HEK293T (cell line): ENCODE measurements at regions not wholly inside any gene's neighbourhood (a gene's known extent, or its start where the extent isn't known, plus 50 kb on each side); places are given as distances from the start of the nearest gene placed in this dataset.

Source experiments
- CTCF ChIA-PET: fragments of 350-600 bp; formaldehyde crosslinking; extraction: SDS; loops from one replicate; lab custom pipeline; 2021; ENCODE audit warnings: antibody characterized with exemption, inconsistent platforms; lab: Yijun Ruan, JAX
- POLR2A ChIA-PET: fragments of 350-600 bp; formaldehyde crosslinking; extraction: SDS; loops from one replicate; lab custom pipeline; 2020; ENCODE audit warnings: antibody characterized with exemption, inconsistent platforms; lab: Yijun Ruan, JAX
- DNase-seq: peaks from one replicate; pipeline ENCODE4 v3.0.0; 2012; ENCODE audit warnings: mixed read lengths; ENCODE audit errors: extremely low spot score
- ARNT ChIP-seq: fragments of 450-650 bp; IDR thresholded peaks from 2 replicates; pipeline ENCODE4 v1.6.1; 2017; ENCODE audit warnings: mild to moderate bottlenecking
- BHLHE40 ChIP-seq: fragments of 450-650 bp; IDR thresholded peaks from 2 replicates; pipeline ENCODE4 v1.6.1; 2016; ENCODE audit warnings: mild to moderate bottlenecking, moderate library complexity, borderline replicate concordance
- CTBP1 ChIP-seq: fragments of 450-650 bp; IDR thresholded peaks from 2 replicates; pipeline ENCODE4 v1.6.1; 2016; ENCODE audit warnings: borderline replicate concordance
- ELF4 ChIP-seq: fragments of 450-650 bp; IDR thresholded peaks from 2 replicates; pipeline ENCODE4 v1.6.1; 2017; ENCODE audit warnings: antibody characterized with exemption
- FOXA1 ChIP-seq: fragments of 450-650 bp; IDR thresholded peaks from 2 replicates; pipeline ENCODE4 v1.6.1; 2016; ENCODE audit warnings: mild to moderate bottlenecking
- FOXK2 ChIP-seq: fragments of 450-650 bp; IDR thresholded peaks from 2 replicates; pipeline ENCODE4 v1.6.1; 2016; ENCODE audit warnings: mild to moderate bottlenecking
- FOXM1 ChIP-seq: fragments of 450-650 bp; IDR thresholded peaks from 2 replicates; pipeline ENCODE4 v1.6.1; 2017; ENCODE audit warnings: mild to moderate bottlenecking, borderline replicate concordance
- HDGF ChIP-seq: fragments of 450-650 bp; IDR thresholded peaks from 2 replicates; pipeline ENCODE4 v1.6.1; 2017; ENCODE audit warnings: antibody characterized with exemption, borderline replicate concordance
- L3MBTL2 ChIP-seq: fragments of 450-650 bp; conservative IDR thresholded peaks from 2 replicates; pipeline ENCODE4 v1.6.1; 2016; ENCODE audit warnings: mild to moderate bottlenecking
- LEF1 ChIP-seq: fragments of 450-650 bp; IDR thresholded peaks from 2 replicates; pipeline ENCODE4 v1.6.1; 2017; ENCODE audit warnings: mild to moderate bottlenecking, borderline replicate concordance
- NFRKB ChIP-seq: fragments of 450-650 bp; IDR thresholded peaks from 2 replicates; pipeline ENCODE4 v1.6.1; 2016; ENCODE audit warnings: mild to moderate bottlenecking, moderate library complexity
- PKNOX1 ChIP-seq: fragments of 450-650 bp; IDR thresholded peaks from 2 replicates; pipeline ENCODE4 v1.6.1; 2016
- SP1 ChIP-seq: fragments of 450-650 bp; IDR thresholded peaks from 2 replicates; pipeline ENCODE4 v1.6.1; 2017
- SUZ12 ChIP-seq: fragments of 450-650 bp; IDR thresholded peaks from 2 replicates; pipeline ENCODE4 v1.6.1; 2016; ENCODE audit warnings: mild to moderate bottlenecking
- TARDBP ChIP-seq: fragments of 450-650 bp; IDR thresholded peaks from 2 replicates; pipeline ENCODE4 v1.6.1; 2016
- ZNF384 ChIP-seq: fragments of 450-650 bp; IDR thresholded peaks from 2 replicates; pipeline ENCODE4 v1.6.1; 2016

DNA sequence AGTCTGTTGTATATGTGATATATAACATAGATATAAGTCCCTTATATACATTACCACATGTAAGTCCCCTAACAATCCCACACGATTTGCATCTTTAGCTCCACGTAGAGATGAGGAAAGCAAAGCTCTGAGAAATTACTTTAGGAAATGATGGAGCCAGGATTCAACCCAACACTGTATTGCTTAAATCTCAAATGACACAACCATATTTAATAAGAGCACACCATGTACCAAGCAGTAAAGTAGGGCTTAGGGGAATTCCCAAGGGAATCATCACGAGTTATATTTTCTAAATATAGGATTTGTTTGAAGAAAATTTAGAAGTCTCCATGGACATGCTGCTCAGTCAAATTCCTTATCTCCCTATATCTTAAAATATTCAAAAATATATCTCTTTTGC, 61.3 kb upstream of the POMP start:
- DNase-seq = no peak
- TF ChIP-seq FOXA1 (no peak), L3MBTL2 (no peak), FOXK2 (no peak), SUZ12 (no peak), ARNT (no peak), CTBP1 (no peak), FOXM1 (no peak), TARDBP (no peak), LEF1 (no peak), PKNOX1 (no peak), HDGF (no peak), SP1 (no peak), ELF4 (no peak), BHLHE40 (no peak)
- ChIA-PET POLR2A (no interaction called here), CTCF (no interaction called here)

DNA sequence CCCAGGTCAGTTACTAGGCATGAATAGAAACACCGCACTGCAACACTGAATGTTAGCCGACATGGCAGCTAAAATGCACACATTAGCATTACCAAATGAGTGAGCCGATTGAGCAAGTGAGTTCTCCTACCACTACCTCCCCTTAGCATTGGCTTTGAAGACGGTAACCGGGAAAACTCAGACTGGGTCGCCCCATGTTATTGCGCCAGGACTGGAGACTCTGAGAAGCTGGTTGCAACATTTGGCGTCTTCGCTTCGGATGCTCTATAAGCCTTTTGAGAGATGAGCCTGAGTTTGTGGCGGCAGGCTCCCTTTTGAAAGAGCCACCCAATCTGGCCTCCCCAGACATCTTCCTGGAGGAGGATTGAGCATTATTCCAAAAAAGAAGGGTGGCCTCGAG, 68.5 kb upstream of the POMP start:
- DNase-seq = no peak
- no peak for TF ChIP-seq ZNF384
- no peak for TF ChIP-seq ELF4
- TF ChIP-seq PKNOX1 = no peak
- ChIA-PET CTCF (no interaction called here), POLR2A (no interaction called here)

GRCh38 chr13:28588296-28588695, 70.6 kb upstream of the POMP start:
- CTCF ChIA-PET = no interaction called here
- no peak for DNase-seq
- no peak for TF ChIP-seq FOXA1
- no peak for TF ChIP-seq TARDBP
- POLR2A ChIA-PET = no interaction called here

DNA sequence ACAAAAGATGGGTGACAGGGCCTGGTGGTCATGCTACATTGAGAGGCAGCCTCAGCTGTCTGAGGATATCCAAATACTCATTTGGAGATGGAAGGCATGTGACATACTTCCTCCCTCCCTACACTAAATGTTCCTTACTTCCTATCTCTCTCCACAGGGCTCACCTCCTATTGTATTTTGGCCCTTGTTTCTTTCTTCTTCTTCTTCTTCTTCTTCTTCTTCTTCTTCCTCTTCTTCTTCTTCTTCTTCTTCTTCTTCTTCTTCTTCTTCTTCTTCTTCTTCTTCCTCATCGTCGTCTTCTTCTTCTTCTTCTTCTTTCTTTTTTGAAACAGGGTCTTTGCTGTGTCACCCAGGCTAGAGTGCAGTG, 71.8 kb upstream of the POMP start:
- TF ChIP-seq FOXA1 = no peak
- TF ChIP-seq CTBP1 = no peak
- no peak for TF ChIP-seq NFRKB
- no peak for TF ChIP-seq FOXM1
- no peak for TF ChIP-seq ZNF384
- TF ChIP-seq SUZ12 = no peak
- TF ChIP-seq L3MBTL2 = no peak
- TF ChIP-seq LEF1 = no peak
- no peak for TF ChIP-seq FOXK2
- no peak for TF ChIP-seq SP1
- no peak for TF ChIP-seq ARNT
- TF ChIP-seq TARDBP = no peak
- no peak for TF ChIP-seq PKNOX1
- TF ChIP-seq ELF4 = no peak
- no peak for TF ChIP-seq BHLHE40
- TF ChIP-seq HDGF = no peak
- ChIA-PET POLR2A (no interaction called here), CTCF (no interaction called here)
- no peak for DNase-seq

- no peak for TF ChIP-seq SP1
- no peak for TF ChIP-seq PKNOX1
- TF ChIP-seq BHLHE40 = no peak
- no peak for TF ChIP-seq ELF4
- no peak for TF ChIP-seq NFRKB
- TF ChIP-seq FOXK2 = no peak
- no peak for TF ChIP-seq TARDBP
- no peak for TF ChIP-seq FOXM1
- TF ChIP-seq ARNT = no peak
- no peak for TF ChIP-seq FOXA1
- TF ChIP-seq L3MBTL2 = no peak
- TF ChIP-seq HDGF = no peak
- no peak for TF ChIP-seq SUZ12
- no peak for TF ChIP-seq CTBP1
- TF ChIP-seq LEF1 = no peak
- no peak for TF ChIP-seq ZNF384
- CTCF ChIA-PET = no interaction called here
- DNase-seq = no peak
- POLR2A ChIA-PET = no interaction called here
Measured at GRCh38 chr13:28586439-28587173, 72.3 kb upstream of the POMP start.

- ChIA-PET CTCF (no interaction called here), POLR2A (no interaction called here)
- DNase-seq = no peak
- no peak for TF ChIP-seq CTBP1
- no peak for TF ChIP-seq BHLHE40
- no peak for TF ChIP-seq TARDBP
- no peak for TF ChIP-seq FOXA1
- no peak for TF ChIP-seq SUZ12
- TF ChIP-seq LEF1 = no peak
- TF ChIP-seq ELF4 = no peak
- TF ChIP-seq HDGF = no peak
Measured at GRCh38 chr13:28585561-28585960, 73.4 kb upstream of the POMP start.
